Ishikawa (cell line): ENCODE measurements at regions not wholly inside any gene's neighbourhood (a gene's known extent, or its start where the extent isn't known, plus 50 kb on each side); places are given as distances from the start of the nearest gene placed in this dataset.

Experiments
- CEBPB ChIP-seq: IDR thresholded peaks from 2 replicates; pipeline ENCODE4 v1.6.1; 2012
- EGR1 ChIP-seq: IDR thresholded peaks from 2 replicates; pipeline ENCODE4 v1.6.1; 2012
- EP300 ChIP-seq: IDR thresholded peaks from 2 replicates; pipeline ENCODE4 v1.6.1; 2012; ENCODE audit warnings: borderline replicate concordance
- FOXM1 ChIP-seq: IDR thresholded peaks from 2 replicates; pipeline ENCODE4 v1.6.1; 2012; ENCODE audit warnings: low read depth, borderline replicate concordance
- TAF1 ChIP-seq: IDR thresholded peaks from 2 replicates; pipeline ENCODE4 v1.6.1; 2012; ENCODE audit warnings: low read depth, mild to moderate bottlenecking
- TCF12 ChIP-seq: IDR thresholded peaks from 2 replicates; pipeline ENCODE4 v1.6.1; 2012; ENCODE audit warnings: low read depth
- TEAD4 ChIP-seq: IDR thresholded peaks from 2 replicates; pipeline ENCODE4 v1.6.1; 2012
- YY1 ChIP-seq: IDR thresholded peaks from 2 replicates; pipeline ENCODE4 v1.6.1; 2012; ENCODE audit warnings: low read depth
- ZBTB7A ChIP-seq: IDR thresholded peaks from 2 replicates; pipeline ENCODE4 v1.6.1; 2012; ENCODE audit warnings: low read depth
- TF ChIP-seq, protein P1 (sequence below): IDR thresholded peaks from 2 replicates; pipeline ENCODE4 v1.6.1; 2012

DNA sequence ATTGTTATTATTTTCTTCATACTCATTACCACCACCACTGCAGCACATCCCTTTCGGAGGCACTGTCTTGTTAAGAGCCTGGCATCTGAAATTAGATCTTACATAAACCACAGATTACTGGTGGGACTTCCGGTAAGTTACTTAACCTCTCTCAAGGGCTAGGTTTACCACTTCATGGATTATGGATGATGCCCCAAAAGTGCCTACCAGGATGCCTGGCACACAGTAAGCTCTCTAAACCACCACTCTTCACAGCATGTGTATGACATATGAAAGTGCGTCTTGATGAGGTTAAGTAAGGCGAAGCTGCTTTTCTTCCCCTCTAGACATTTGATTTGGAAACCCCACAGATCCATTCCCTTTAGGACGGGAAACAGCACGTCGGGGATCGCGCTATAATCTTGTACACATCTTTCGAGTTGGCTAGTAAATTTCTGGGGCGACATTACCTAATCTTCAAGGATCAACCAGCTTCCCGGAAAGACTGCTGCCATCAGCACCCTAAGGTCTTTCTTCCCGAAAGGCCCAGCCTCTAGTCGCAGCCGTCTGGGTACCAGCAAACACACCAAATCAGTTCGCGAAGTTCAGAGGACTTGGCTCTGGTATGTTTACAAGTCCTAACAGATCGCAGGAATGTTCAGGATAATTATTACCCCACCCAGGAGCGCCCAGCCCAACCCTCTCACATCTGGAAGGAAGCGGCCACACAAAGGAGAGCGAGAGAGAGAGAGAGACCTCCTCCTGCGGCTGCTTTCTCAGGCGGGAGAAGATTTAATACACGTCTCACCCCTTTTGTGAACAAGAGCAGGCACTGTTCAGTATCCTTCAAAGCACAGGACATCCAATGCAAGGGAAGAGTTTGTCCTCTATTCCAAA is 155.1 kb upstream of the FRMD4B start:
- no peak for TF ChIP-seq TAF1
- TF ChIP-seq, protein P1, sequence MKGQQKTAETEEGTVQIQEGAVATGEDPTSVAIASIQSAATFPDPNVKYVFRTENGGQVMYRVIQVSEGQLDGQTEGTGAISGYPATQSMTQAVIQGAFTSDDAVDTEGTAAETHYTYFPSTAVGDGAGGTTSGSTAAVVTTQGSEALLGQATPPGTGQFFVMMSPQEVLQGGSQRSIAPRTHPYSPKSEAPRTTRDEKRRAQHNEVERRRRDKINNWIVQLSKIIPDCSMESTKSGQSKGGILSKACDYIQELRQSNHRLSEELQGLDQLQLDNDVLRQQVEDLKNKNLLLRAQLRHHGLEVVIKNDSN: no peak
- no peak for TF ChIP-seq ZBTB7A
- no peak for TF ChIP-seq CEBPB
- TF ChIP-seq FOXM1: no peak
- no peak for TF ChIP-seq EGR1
- no peak for TF ChIP-seq TCF12
- no peak for TF ChIP-seq YY1
- no peak for TF ChIP-seq EP300
- no peak for TF ChIP-seq TEAD4
